ENCODE measurements at regions not wholly inside any gene's neighbourhood (a gene's known extent, or its start where the extent isn't known, plus 50 kb on each side); places are given as distances from the start of the nearest gene placed in this dataset.

- no peak for DNase-seq (ENCODE audit: low read depth in 4 of 4, low spot score in 3 of 4)
Measured at GRCh38 chr10:131805696-131806095, 95.1 kb upstream of the PPP2R2D start.

DNA sequence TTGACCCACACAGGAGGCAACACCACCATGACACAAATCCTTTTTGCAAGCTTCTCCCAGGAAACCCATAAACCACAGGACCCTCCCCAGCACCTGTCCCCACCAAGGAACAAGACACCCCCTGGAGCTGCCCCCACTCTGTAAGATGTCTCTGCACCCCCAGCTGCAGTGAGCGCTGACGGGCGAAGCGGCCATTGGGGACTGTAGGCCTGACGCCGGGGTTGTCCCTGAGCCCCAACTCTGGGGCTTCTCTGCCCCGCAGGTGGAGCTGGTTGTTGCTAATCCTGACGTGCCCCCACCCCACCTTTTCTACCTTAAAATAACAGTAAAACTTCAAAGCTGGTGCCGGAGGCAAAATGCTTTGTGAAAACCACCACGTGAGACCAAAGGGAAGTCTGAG, 94.7 kb upstream of the PPP2R2D start:
- no peak for DNase-seq (ENCODE audit: low read depth in 4 of 4, low spot score in 3 of 4)

- no peak for DNase-seq (ENCODE audit: low read depth in 4 of 4, low spot score in 3 of 4)
Measured at GRCh38 chr10:131806646-131807317, 94.0 kb upstream of the PPP2R2D start.

- no peak for DNase-seq (ENCODE audit: low read depth in 4 of 4, low spot score in 3 of 4)
Measured at GRCh38 chr10:131808370-131808930, 92.4 kb upstream of the PPP2R2D start.

DNA sequence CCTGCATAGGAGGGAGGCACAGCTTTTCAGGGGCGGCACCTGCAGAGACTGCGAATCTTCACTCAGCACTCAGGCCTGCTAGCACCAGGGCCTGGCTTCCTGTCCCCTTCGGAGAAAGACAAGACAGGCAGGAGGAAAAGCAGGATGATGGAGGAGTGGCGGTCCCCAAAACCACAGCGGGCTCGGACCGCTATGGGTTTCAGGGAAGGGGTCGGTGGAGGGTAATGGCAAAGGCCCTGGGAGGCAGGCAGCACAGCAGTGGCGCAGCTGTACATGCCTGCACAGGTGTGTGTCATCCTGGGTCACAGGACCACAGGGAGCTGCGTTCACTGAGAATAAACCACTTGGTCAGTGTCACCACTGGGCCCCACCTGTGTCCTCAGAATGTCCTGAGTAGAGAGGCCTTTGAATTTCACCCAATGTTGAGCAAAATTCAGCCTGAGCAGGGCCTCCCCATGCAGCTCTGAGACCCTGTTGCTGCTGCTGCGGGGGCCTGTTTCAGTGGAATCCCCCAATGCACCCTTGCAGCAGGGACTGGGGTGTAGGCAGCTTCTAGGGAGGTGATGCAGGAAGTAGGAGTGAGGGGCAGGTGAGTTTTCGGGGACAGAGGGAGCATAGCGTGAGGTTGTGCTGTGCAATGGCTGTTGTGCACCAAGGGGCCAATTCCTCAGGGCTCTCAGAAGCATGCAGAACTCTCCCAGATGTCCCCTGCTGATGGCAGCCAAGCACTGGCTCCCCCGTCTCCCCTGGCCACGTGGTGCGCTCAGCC, 90.6 kb upstream of the PPP2R2D start:
- DNase-seq (ENCODE audit: low read depth in 4 of 4, low spot score in 3 of 4): no peak

DNA sequence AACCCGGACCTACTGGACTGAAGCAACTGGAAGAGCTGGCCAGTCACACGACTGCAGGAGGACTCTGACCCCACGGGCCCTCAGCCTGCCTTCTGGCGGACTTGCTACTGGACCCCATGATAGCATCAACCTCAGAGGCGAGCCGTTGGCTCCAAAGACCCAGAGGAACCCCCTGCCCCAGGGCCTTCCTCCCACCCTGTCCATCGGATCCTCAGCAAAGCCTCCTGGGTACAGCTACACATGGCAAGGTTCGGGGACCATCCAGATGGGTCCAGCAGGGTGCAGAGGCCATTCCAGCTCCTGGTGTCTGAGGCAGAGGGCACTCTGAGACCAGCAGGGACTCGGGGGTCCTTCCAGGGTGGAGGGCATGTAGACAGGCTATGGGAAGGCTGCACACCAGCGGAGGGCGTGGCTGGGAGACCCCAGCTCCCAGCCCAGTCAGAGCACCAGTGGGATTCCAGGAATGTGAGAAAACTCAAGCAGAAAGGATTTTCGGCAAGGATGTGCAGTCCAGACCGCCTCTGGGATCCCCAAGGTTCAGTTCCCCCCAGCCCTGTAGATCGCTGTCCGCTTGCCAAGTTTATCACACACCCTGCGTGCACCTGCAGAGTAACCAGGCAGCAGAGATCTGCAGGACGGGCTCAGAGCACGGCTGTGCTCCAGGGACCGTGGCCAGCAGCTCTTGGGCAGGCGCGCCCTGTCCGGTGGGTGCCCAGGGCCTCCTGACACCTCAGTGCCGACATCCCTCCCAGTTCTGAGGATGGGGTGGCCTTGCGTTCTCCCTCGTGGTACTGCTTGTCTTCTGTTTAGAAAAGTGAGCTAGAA, 89.8 kb upstream of the PPP2R2D start:
- DNase-seq (ENCODE audit: low read depth in 4 of 4, low spot score in 3 of 4): no peak

- DNase-seq (ENCODE audit: low read depth in 4 of 4, low spot score in 3 of 4): no peak
Measured at GRCh38 chr10:131811630-131812403, 89.0 kb upstream of the PPP2R2D start.

DNA sequence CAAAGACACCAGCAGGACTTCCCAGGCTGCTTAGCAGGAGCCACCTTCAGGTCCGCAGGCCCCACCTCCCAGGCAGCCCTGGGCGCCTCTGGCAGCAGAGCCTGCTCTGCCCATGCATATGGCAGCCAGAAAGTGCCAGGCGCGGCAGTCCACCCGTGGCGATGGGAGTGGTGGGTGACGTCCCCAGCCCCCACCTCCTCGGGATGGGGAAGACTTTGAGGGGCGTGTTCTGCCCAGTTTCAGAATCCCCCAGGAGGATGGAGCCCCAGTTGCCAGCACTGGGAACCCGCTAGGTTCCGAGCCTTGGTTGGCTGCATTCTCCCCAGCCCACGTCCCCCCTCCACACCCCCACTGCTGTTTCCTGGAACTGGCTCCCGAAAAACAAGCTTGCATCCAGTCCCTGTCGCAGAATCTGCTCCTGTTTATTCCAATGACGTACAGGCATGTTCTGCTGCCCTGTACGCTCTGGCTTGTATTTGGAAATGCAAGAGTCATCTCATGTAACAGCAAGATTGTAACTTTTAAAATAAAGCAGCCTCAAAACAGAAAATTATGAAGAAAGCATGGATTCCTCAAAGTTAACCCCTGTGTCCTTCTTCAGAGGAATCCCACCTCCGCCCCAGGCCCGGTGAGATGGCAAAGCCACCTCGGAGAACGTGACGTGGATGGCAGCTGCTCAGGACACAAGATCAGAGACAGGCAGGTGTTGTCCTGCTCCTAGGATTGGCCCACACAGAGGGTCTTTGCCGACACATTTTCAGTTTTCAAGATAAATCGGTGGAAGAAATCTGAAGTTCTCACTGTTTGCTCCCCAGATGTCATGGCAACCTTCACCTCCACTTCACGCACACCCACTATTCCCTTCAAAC, 87.8 kb upstream of the PPP2R2D start:
- DNase-seq (ENCODE audit: low read depth in 4 of 4, low spot score in 3 of 4): no peak

DNA sequence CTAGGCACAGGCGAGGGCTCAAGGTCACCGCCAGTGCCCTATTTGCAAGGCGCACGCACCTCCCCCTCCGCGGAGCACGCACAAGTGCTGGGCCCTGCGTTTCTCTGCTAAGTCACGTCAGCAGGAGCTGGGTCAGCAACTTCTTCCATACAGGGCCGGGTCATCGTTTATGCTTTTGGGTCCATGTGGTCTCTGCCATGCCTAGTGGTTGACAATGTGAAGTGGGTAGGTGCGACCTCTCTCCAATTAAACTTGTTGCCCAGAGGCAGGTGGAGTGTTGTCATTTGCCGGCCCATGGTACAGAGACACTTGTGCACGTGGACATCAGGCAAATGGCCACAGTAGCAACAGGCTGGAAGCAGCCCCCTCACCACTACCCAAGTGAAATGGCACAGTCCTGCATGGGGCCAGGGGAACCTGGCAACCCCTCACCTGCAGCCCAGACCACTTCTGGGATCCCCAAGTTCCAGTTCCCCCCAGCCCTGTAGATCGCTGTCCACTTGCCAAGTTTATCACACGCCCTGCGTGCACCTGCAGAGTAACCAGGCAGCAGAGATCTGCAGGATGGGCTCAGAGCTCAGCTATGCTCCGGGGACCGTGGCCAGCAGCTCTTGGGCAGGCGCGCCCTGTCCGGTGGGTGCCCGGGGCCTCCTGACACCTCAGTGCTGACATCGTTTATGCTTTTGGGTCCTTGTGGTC, 86.1 kb upstream of the PPP2R2D start:
- no peak for DNase-seq (ENCODE audit: low read depth in 4 of 4, low spot score in 3 of 4)

DNA sequence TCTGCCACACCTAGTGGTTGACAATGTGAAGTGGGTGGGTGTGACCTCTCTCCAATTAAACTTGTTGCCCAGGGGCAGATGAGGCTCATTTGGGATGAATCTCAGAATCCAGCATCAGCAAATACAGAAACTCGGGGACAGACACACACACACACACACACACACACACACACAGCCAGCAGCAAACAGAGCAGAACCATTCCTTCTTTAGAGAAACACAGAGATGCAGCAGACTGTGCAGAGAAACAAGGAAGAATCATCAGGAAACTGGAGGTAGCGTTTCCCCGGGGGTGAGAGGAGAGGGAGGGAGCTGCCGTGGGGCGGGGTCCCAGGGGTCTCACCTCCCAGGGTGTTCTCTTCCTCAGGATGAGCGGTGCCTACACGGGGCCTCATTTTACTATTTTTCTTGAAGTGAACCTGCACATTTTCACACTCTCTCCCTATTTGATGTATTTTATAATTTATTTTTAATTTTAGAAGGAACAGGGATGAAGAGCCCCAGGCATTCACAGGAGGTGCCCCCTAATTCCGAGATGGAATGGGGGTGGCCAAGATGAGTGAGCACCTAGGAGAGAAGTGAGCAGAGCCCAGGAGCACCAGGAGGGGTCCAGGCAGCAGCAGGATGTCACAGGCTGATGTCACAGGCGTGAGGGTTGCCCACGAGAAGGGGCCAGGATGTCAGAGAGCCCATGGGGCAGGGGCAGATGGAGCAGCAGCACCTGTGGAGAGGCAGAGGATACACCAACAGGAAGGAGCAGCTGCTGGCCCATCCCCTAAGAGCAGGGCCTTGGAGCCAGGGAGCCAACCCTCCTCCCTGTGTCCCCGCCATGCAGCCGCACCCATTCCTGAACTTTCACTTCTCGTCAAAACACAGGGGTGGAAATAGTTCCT, 85.3 kb upstream of the PPP2R2D start:
- DNase-seq (ENCODE audit: low read depth in 4 of 4, low spot score in 3 of 4): no peak

DNA sequence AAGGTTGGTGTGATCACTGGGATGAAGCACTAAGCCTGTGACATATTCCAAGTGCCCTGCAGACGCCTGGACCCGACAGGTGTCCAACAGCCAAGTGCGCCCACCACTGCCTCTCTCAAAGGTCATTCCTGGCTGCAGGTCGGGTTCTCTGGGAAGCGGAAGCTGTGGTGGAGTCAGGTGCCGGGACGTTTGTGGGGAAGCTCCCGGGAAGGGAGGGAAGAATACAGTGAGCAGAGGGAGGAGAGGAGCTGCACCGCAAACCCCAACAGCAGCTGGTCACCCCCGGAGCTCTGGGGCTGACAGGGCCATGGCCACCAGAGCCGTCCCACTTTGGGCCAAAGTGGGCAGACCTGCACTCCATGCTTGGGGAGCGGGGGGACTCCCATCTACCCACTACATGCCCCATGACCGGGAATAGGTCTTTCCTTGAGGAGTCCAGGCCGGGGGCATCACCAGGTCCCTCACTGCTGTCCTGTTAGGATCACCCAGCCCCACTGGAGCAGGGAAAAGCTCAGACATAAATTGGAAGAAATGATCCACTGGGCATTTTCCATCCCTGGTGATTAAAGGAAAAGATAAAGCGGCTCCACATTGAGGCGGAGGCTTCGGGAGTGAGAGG, 84.5 kb upstream of the PPP2R2D start:
- DNase-seq (ENCODE audit: low read depth in 4 of 4, low spot score in 3 of 4): no peak

- no peak for DNase-seq (ENCODE audit: low read depth in 4 of 4, low spot score in 3 of 4)
Measured at GRCh38 chr10:131816941-131817700, 83.7 kb upstream of the PPP2R2D start.

- DNase-seq (ENCODE audit: low read depth in 4 of 4, low spot score in 3 of 4): no peak
Measured at GRCh38 chr10:131817866-131818509, 82.8 kb upstream of the PPP2R2D start.

GRCh38 chr10:131818510-131819234, 82.1 kb upstream of the PPP2R2D start:
- DNase-seq (ENCODE audit: low read depth in 4 of 4, low spot score in 3 of 4): no peak

DNA sequence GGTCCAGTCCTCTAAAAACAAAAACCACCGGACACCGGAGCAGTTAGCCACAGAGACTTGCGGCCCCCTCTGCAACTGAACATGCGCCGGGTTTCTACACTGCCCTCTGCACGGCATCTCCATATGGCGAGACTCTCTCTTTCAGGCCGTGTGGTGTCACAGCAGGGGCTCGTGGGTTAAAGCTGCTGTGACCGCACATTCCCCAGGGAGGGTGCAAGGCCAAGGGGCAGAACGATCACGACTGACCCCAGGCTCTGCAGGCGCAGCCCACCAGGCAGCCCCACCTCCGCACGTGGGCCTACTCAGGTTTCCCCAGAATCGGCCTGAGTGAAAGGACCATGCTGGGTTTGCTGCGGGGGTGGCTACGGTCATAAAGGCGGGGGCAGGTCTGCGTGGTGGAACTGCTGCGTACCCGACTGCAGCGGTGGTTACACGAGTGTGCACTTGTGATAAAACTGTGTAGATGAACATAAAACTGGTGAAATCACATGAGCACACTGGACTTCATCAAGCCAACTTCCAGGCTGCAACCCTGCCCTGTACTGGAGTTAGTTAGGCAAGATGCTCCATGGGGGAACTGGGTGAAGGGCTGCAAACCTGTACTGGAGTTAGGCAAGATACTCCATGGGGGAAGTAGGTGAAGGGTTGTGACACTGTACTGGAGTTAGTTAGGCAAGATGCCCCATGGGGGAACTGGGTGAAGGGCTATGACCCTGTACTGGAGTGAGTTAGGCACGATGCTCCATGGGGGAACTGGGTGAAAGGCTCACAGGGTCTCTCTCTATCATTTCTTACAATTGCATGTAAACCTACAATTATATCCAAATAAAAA, 81.4 kb upstream of the PPP2R2D start:
- no peak for DNase-seq (ENCODE audit: low read depth in 4 of 4, low spot score in 3 of 4)
